ENCODE measurements at regions not wholly inside any gene's neighbourhood (a gene's known extent, or its start where the extent isn't known, plus 50 kb on each side); places are given as distances from the start of the nearest gene placed in this dataset.

GRCh38 chr6:92263864-92264263, 1155.5 kb downstream of the EPHA7 start:
- dilution Hi-C loops (cut with MboI; ENCODE audit: extremely low pct_ligation_motif_present, low sequenced_read_pairs), result no loop called here
- Histone ChIP-seq H3K9me1 (ENCODE audit: control insufficient read depth, extremely low read depth, insufficient read depth, low read length) (no peaks in the 10 kb centered on the region), H4K20me1 (ENCODE audit: control insufficient read depth, extremely low read depth, insufficient read depth, low read length) (no peaks in the 10 kb centered on the region), H3K27me3 (ENCODE audit: control insufficient read depth, extremely low read depth, insufficient read depth, low read length) (no peaks in the 10 kb centered on the region), H3K27ac (ENCODE audit: control insufficient read depth, insufficient read depth, low read length) (no peak overlapping the region), H3K79me2 (ENCODE audit: control insufficient read depth, insufficient read depth, low read length) (no peaks in the 10 kb centered on the region), H3K36me3 (ENCODE audit: control insufficient read depth in 2 of 2, extremely low read depth in 1 of 2, insufficient read depth in 2 of 2, low read length in 2 of 2) (no peaks in the 10 kb centered on the region), H3K9ac (ENCODE audit: control insufficient read depth, extremely low read depth, insufficient read depth, low read length) (no peak overlapping the region), H3K4me3 (ENCODE audit: control insufficient read depth in 2 of 3, extremely low read depth in 1 of 3, insufficient read depth in 2 of 3, low read depth in 1 of 3, low read length in 3 of 3) (no peak overlapping the region), H3K4me2 (ENCODE audit: control insufficient read depth, extremely low read depth, insufficient read depth, low read depth, low read length) (no peak overlapping the region), H3K4me1 (ENCODE audit: control insufficient read depth, extremely low read depth, insufficient read depth, low read length) (no peaks in the 10 kb centered on the region), H2AFZ (ENCODE audit: control insufficient read depth, low read length) (no peak overlapping the region), H3K9me3 (ENCODE audit: control insufficient read depth, low read depth, low read length) (no peaks in the 10 kb centered on the region)
- FAIRE-seq (no peak), DNase-seq (ENCODE audit: low read depth, low spot score) (no peak)
- TF ChIP-seq, protein P1, sequence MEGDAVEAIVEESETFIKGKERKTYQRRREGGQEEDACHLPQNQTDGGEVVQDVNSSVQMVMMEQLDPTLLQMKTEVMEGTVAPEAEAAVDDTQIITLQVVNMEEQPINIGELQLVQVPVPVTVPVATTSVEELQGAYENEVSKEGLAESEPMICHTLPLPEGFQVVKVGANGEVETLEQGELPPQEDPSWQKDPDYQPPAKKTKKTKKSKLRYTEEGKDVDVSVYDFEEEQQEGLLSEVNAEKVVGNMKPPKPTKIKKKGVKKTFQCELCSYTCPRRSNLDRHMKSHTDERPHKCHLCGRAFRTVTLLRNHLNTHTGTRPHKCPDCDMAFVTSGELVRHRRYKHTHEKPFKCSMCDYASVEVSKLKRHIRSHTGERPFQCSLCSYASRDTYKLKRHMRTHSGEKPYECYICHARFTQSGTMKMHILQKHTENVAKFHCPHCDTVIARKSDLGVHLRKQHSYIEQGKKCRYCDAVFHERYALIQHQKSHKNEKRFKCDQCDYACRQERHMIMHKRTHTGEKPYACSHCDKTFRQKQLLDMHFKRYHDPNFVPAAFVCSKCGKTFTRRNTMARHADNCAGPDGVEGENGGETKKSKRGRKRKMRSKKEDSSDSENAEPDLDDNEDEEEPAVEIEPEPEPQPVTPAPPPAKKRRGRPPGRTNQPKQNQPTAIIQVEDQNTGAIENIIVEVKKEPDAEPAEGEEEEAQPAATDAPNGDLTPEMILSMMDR (optimal IDR thresholded peaks at IDR 0.05 in 1 of 3, IDR thresholded peaks at IDR 0.05 in 1 of 3, conservative IDR thresholded peaks at IDR 0.05 in 1 of 3; ENCODE audit: extremely low read depth in 1 of 3, insufficient read depth in 2 of 3, low read length in 3 of 3), result no peak

DNA sequence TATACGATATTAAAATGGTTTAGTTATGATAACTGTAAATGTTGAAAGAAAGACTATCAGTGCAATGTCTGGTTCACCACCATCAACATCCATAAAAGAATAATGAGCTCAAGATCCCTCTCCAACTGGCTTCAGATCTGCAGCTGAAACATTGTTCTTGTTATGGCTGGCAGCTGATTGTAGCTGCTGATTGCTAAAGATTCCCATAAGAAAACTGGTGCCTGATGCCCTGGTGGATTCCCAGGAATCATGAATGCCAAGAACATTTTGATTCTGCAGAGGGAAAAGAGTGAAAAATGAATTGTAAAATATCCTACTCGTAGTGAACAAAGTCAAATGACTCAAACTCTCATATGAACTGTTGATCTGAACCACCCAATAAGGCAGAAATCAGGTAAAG, 1160.2 kb downstream of the EPHA7 start:
- Histone ChIP-seq H3K4me2 (ENCODE audit: control insufficient read depth, extremely low read depth, insufficient read depth, low read depth, low read length) (no peak overlapping the region), H3K9ac (ENCODE audit: control insufficient read depth, extremely low read depth, insufficient read depth, low read length) (no peak overlapping the region), H3K9me3 (ENCODE audit: control insufficient read depth, low read depth, low read length) (no peaks in the 10 kb centered on the region), H3K36me3 (ENCODE audit: control insufficient read depth in 2 of 2, extremely low read depth in 1 of 2, insufficient read depth in 2 of 2, low read length in 2 of 2) (no peaks in the 10 kb centered on the region), H3K4me1 (ENCODE audit: control insufficient read depth, extremely low read depth, insufficient read depth, low read length) (no peaks in the 10 kb centered on the region), H3K79me2 (ENCODE audit: control insufficient read depth, insufficient read depth, low read length) (no peaks in the 10 kb centered on the region), H3K9me1 (ENCODE audit: control insufficient read depth, extremely low read depth, insufficient read depth, low read length) (no peaks in the 10 kb centered on the region), H3K27ac (ENCODE audit: control insufficient read depth, insufficient read depth, low read length) (no peak overlapping the region), H4K20me1 (ENCODE audit: control insufficient read depth, extremely low read depth, insufficient read depth, low read length) (no peaks in the 10 kb centered on the region), H3K4me3 (ENCODE audit: control insufficient read depth in 2 of 3, extremely low read depth in 1 of 3, insufficient read depth in 2 of 3, low read depth in 1 of 3, low read length in 3 of 3) (no peak overlapping the region), H3K27me3 (ENCODE audit: control insufficient read depth, extremely low read depth, insufficient read depth, low read length) (no peaks in the 10 kb centered on the region), H2AFZ (ENCODE audit: control insufficient read depth, low read length) (no peak overlapping the region)
- FAIRE-seq (no peak), DNase-seq (ENCODE audit: low read depth, low spot score) (no peak)
- TF ChIP-seq, protein P1 (optimal IDR thresholded peaks at IDR 0.05 in 1 of 3, IDR thresholded peaks at IDR 0.05 in 1 of 3, conservative IDR thresholded peaks at IDR 0.05 in 1 of 3; ENCODE audit: extremely low read depth in 1 of 3, insufficient read depth in 2 of 3, low read length in 3 of 3), result no peak
- no peak for TF ChIP-seq EZH2 (IDR thresholded peaks at IDR 0.05; ENCODE audit: low read length)
- dilution Hi-C loops (cut with MboI; ENCODE audit: extremely low pct_ligation_motif_present, low sequenced_read_pairs), result no loop called here

Data from keratinocyte (primary cell).